KOPT-K1 (cell line): ENCODE measurements at regions not wholly inside any gene's neighbourhood (a gene's known extent, or its start where the extent isn't known, plus 50 kb on each side); places are given as distances from the start of the nearest gene placed in this dataset.

Experiments used
- H3K27ac ChIP-seq: fragments of 200-600 bp; sonication (generic); 2 replicates; pipeline ENCODE4 v1.5.1; 2016; ENCODE audit warnings: antibody characterized with exemption, mild to moderate bottlenecking, low read depth, low read length; ENCODE audit not compliant: poor library complexity, severe bottlenecking
- H3K36me3 ChIP-seq: fragments of 200-600 bp; sonication (generic); 2 replicates; pipeline ENCODE4 v1.5.1; 2017; ENCODE audit warnings: antibody characterized with exemption, mild to moderate bottlenecking, low read length, moderate library complexity; ENCODE audit not compliant: insufficient read depth
- H3K9me3 ChIP-seq: fragments of 200-600 bp; sonication (generic); 2 replicates; pipeline ENCODE4 v1.5.1; 2017; ENCODE audit warnings: antibody characterized with exemption, low read length, mild to moderate bottlenecking; ENCODE audit not compliant: insufficient read depth, poor library complexity, severe bottlenecking

DNA sequence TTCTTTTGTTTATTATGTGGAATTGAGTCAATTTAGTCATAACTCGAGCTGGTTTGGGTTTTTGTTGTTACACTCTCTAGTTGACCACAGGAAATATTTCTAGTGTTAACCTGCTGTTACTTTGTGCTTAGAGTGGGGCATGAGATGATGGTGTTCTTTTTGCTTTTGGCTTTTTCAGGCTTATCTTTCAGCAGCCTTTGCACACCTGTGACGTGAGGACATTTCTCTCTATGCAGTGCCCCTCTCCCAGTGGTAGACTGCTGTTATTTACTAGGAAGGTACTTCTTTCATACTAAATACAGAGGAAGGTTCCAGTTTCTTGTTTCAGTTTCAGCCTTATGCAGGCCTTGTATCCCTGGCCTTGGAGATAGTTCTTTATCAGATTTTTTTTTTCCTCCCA is 766.8 kb upstream of the MAN1A1 start:
- Histone ChIP-seq H3K27ac (no peak overlapping the region), H3K36me3 (no peaks in the 10 kb centered on the region), H3K9me3 (no peaks in the 10 kb centered on the region)

DNA sequence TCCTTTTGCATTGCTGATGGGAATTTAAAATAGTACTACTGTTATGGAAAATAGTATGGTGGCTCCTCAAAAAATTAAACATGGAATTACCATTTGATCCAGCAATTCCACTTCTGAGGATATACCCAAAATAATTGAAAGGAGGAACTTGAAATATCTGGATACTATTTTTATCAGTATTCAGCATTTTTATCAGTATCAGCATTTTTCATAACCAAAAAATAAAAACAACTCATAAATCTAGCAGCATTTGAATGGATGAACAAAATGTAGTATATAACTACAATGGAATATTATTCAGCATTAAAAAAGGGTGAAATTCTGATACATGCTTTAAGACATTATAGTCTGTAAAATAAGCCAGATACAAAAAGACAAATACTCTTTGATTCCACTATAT is 763.4 kb upstream of the MAN1A1 start:
- no peak overlapping the region for H3K27ac ChIP-seq
- no peaks in the 10 kb centered on the region for H3K9me3 ChIP-seq
- no peaks in the 10 kb centered on the region for H3K36me3 ChIP-seq

DNA sequence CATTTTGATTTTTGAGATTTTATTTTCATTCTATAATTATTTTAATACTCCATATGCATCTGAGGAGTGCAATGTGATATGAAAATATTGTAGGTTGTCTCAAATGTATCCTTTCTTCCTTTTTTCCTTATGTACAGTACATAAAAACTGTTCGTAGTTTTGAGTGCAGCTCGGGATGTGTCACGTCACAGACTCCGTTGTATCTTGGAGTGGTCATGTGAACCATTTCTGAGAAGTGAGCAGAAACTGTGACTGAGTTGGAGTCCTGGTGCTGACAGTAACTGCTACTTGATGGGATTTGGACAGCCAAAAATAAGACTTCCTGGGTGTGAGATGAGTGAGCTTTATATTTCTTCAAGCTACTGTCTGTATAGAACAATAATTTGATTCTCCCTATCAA is 761.4 kb upstream of the MAN1A1 start:
- Histone ChIP-seq H3K36me3 (no peaks in the 10 kb centered on the region), H3K9me3 (no peaks in the 10 kb centered on the region), H3K27ac (no peak overlapping the region)

- H3K36me3 ChIP-seq = no peaks in the 10 kb centered on the region
- H3K27ac ChIP-seq = no peak overlapping the region
- H3K9me3 ChIP-seq = no peaks in the 10 kb centered on the region
Measured at GRCh38 chr6:120108061-120108795, 758.7 kb upstream of the MAN1A1 start.

GRCh38 chr6:120103618-120104017 is 754.1 kb upstream of the MAN1A1 start:
- H3K36me3 ChIP-seq = no peaks in the 10 kb centered on the region
- no peak overlapping the region for H3K27ac ChIP-seq
- H3K9me3 ChIP-seq = no peaks in the 10 kb centered on the region

- H3K9me3 ChIP-seq = no peaks in the 10 kb centered on the region
- no peak overlapping the region for H3K27ac ChIP-seq
- H3K36me3 ChIP-seq = no peaks in the 10 kb centered on the region
Measured at GRCh38 chr6:120096696-120097260, 747.2 kb upstream of the MAN1A1 start.

DNA sequence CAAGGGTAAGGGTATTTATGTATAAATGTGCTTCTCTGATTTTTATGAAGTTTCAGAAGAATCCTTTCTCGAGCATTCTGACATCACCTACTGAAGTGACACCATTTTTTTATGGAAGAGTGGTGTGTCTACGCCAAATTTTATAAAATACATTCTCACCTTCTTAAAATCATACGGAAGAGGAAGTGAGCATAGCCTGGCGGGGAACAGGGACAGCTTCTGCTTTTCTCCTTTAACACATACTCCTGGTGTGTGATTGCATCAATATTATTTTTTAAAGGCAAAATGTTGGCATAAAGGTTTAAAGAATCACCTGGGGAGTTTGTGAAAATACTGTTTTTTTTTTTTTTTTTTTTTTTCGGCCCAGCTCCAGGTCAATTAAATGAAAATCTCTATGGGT is 733.6 kb upstream of the MAN1A1 start:
- H3K9me3 ChIP-seq = no peaks in the 10 kb centered on the region
- no peaks in the 10 kb centered on the region for H3K36me3 ChIP-seq
- H3K27ac ChIP-seq = no peak overlapping the region

GRCh38 chr6:120077489-120077888 is 727.9 kb upstream of the MAN1A1 start:
- no peak overlapping the region for H3K27ac ChIP-seq
- H3K36me3 ChIP-seq = no peaks in the 10 kb centered on the region
- H3K9me3 ChIP-seq = no peaks in the 10 kb centered on the region

GRCh38 chr6:120058410-120058809 is 708.8 kb upstream of the MAN1A1 start:
- no peak overlapping the region for H3K27ac ChIP-seq
- H3K36me3 ChIP-seq = no peaks in the 10 kb centered on the region
- no peaks in the 10 kb centered on the region for H3K9me3 ChIP-seq

GRCh38 chr6:120056085-120056484 is 706.5 kb upstream of the MAN1A1 start:
- H3K27ac ChIP-seq = no peak overlapping the region

GRCh38 chr6:120055071-120055470 is 705.5 kb upstream of the MAN1A1 start:
- no peak overlapping the region for H3K27ac ChIP-seq
- H3K36me3 ChIP-seq = no peaks in the 10 kb centered on the region
- H3K9me3 ChIP-seq = no peaks in the 10 kb centered on the region

More at GRCh38 chr6:120056085-120056484, 706.5 kb upstream of the MAN1A1 start:
- Histone ChIP-seq H3K36me3 (no peaks in the 10 kb centered on the region), H3K9me3 (no peaks in the 10 kb centered on the region)

- H3K36me3 ChIP-seq = no peaks in the 10 kb centered on the region
- H3K27ac ChIP-seq = no peak overlapping the region
- H3K9me3 ChIP-seq = no peaks in the 10 kb centered on the region
Measured at GRCh38 chr6:120039664-120040063, 690.1 kb upstream of the MAN1A1 start.

GRCh38 chr6:120031837-120032236 is 682.3 kb upstream of the MAN1A1 start:
- Histone ChIP-seq H3K27ac (no peak overlapping the region), H3K9me3 (no peaks in the 10 kb centered on the region), H3K36me3 (no peaks in the 10 kb centered on the region)

- H3K27ac ChIP-seq = no peak overlapping the region
- no peaks in the 10 kb centered on the region for H3K9me3 ChIP-seq
- no peaks in the 10 kb centered on the region for H3K36me3 ChIP-seq
Measured at GRCh38 chr6:120026791-120027190, 677.2 kb upstream of the MAN1A1 start.

DNA sequence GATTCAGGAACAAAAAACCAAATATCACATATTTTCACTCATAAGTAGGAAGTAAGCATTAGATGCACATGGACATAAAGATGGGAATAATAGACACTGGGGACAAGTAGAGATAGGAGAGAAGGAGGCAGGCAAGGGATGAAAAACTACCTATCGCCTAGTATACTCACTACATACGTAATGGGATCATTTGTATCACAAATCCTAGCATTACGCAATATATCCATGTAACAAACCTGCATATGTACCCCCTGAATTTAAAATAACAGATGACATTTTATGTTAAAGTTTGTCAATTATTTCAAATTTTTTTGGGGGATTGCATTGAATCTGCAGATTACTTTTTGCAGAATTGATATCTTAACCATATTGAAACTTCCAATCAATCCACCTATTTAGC is 660.5 kb upstream of the MAN1A1 start:
- Histone ChIP-seq H3K27ac (no peak overlapping the region), H3K9me3 (no peaks in the 10 kb centered on the region), H3K36me3 (no peaks in the 10 kb centered on the region)

GRCh38 chr6:120005292-120005976 is 655.9 kb upstream of the MAN1A1 start:
- Histone ChIP-seq H3K9me3 (no peaks in the 10 kb centered on the region), H3K27ac (peak overlapping the region; percentile 7), H3K36me3 (no peaks in the 10 kb centered on the region)
